ENCODE measurements at regions not wholly inside any gene's neighbourhood (a gene's known extent, or its start where the extent isn't known, plus 50 kb on each side); places are given as distances from the start of the nearest gene placed in this dataset.
"Not testable (repeated sequence)": the region's sequence is repeated elsewhere in the genome, so short reads cannot be mapped to it uniquely, and the experiment has no call there.

- TF ChIP-seq CTCF (IDR thresholded peaks at IDR 0.05; ENCODE audit: unreplicated experiment in 3 of 3), result no peak
- Mint-ChIP-seq H3K4me3 (no peak overlapping the region), H3K9me3 (peaks cover 26% of the 10 kb centered on the region), H3K27ac (no peak overlapping the region), H3K36me3 (ENCODE audit: low read depth) (peaks cover 19% of the 10 kb centered on the region), H3K4me1 (no peaks in the 10 kb centered on the region), H3K27me3 (ENCODE audit: low read depth) (no peaks in the 10 kb centered on the region)
These were observed 117.7 kb downstream of the TMEM167A start for GRCh38 chr5:82959466-82959865.

GRCh38 chr5:82956600-82956999, 120.6 kb downstream of the TMEM167A start:
- no peak for TF ChIP-seq CTCF (IDR thresholded peaks at IDR 0.05; ENCODE audit: unreplicated experiment in 3 of 3)

GRCh38 chr5:82952326-82952725, 124.9 kb downstream of the TMEM167A start:
- Mint-ChIP-seq H3K27me3 (ENCODE audit: low read depth) (no peaks in the 10 kb centered on the region), H3K9me3 (peaks cover 34% of the 10 kb centered on the region), H3K27ac (no peak overlapping the region), H3K4me3 (no peak overlapping the region), H3K36me3 (ENCODE audit: low read depth) (peaks cover 17% of the 10 kb centered on the region), H3K4me1 (no peaks in the 10 kb centered on the region)
- no peak for TF ChIP-seq CTCF (IDR thresholded peaks at IDR 0.05; ENCODE audit: unreplicated experiment in 3 of 3)

More at GRCh38 chr5:82956600-82956999, 120.6 kb downstream of the TMEM167A start:
- H3K4me3 Mint-ChIP-seq, result no peak overlapping the region
- H3K9me3 Mint-ChIP-seq, result peaks cover 26% of the 10 kb centered on the region
- no peak overlapping the region for H3K27ac Mint-ChIP-seq
- H3K36me3 Mint-ChIP-seq (ENCODE audit: low read depth), result peaks cover 19% of the 10 kb centered on the region
- H3K4me1 Mint-ChIP-seq, result no peaks in the 10 kb centered on the region
- no peaks in the 10 kb centered on the region for H3K27me3 Mint-ChIP-seq (ENCODE audit: low read depth)

GRCh38 chr5:82944267-82944666, 132.9 kb downstream of the TMEM167A start:
- peaks cover 42% of the 10 kb centered on the region for H3K9me3 Mint-ChIP-seq

GRCh38 chr5:82942083-82942881, 134.9 kb downstream of the TMEM167A start:
- peaks cover 3% of the 10 kb centered on the region for H3K27me3 Mint-ChIP-seq (ENCODE audit: low read depth)
- H3K27ac Mint-ChIP-seq, result no peak overlapping the region
- peaks cover 29% of the 10 kb centered on the region for H3K9me3 Mint-ChIP-seq
- no peak overlapping the region for H3K4me3 Mint-ChIP-seq
- no peak for TF ChIP-seq CTCF (IDR thresholded peaks at IDR 0.05; ENCODE audit: unreplicated experiment in 3 of 3)
- H3K36me3 Mint-ChIP-seq (ENCODE audit: low read depth), result no peaks in the 10 kb centered on the region
- no peaks in the 10 kb centered on the region for H3K4me1 Mint-ChIP-seq

More at GRCh38 chr5:82944267-82944666, 132.9 kb downstream of the TMEM167A start:
- H3K27ac Mint-ChIP-seq; H3K4me3 Mint-ChIP-seq; H3K27me3 Mint-ChIP-seq (ENCODE audit: low read depth); H3K36me3 Mint-ChIP-seq (ENCODE audit: low read depth); H3K4me1 Mint-ChIP-seq: not testable (repeated sequence)

- peak overlapping the region in 1 of 3 experiments; percentile 2 for H3K27ac Mint-ChIP-seq
- H3K36me3 Mint-ChIP-seq (ENCODE audit: low read depth), result peaks cover 3% of the 10 kb centered on the region
- H3K9me3 Mint-ChIP-seq, result peaks cover 14% of the 10 kb centered on the region
- no peak for TF ChIP-seq CTCF (IDR thresholded peaks at IDR 0.05; ENCODE audit: unreplicated experiment in 3 of 3)
- H3K4me1 Mint-ChIP-seq, result no peaks in the 10 kb centered on the region
- no peaks in the 10 kb centered on the region for H3K27me3 Mint-ChIP-seq (ENCODE audit: low read depth)
- H3K4me3 Mint-ChIP-seq, result no peak overlapping the region
These were observed 138.1 kb downstream of the TMEM167A start for GRCh38 chr5:82938901-82939725.

- peaks cover 10% of the 10 kb centered on the region for H3K36me3 Mint-ChIP-seq (ENCODE audit: low read depth)
- H3K27ac Mint-ChIP-seq; H3K4me3 Mint-ChIP-seq; H3K4me1 Mint-ChIP-seq; H3K27me3 Mint-ChIP-seq (ENCODE audit: low read depth); H3K9me3 Mint-ChIP-seq: not testable (repeated sequence)
These were observed 144.5 kb downstream of the TMEM167A start for GRCh38 chr5:82932473-82933220.

Data from nephron (organoid).